Esophagus squamous epithelium (tissue), 4 donors: ENCODE measurements at regions not wholly inside any gene's neighbourhood (a gene's known extent, or its start where the extent isn't known, plus 50 kb on each side); places are given as distances from the start of the nearest gene placed in this dataset.

Source experiments
- CTCF ChIP-seq, 6 experiments: fragments of 450-650 bp in 4 of 6; fragments of 200-600 bp in 2 of 6; sonication (generic) in 2 of 6; IDR thresholded peaks; one replicate each; pipeline ENCODE4 v1.5.1; 2016 to 2019; ENCODE audit warnings: antibody characterized with exemption in 6 of 6, mild to moderate bottlenecking in 4 of 6, moderate library complexity in 4 of 6
- POLR2A ChIP-seq, 4 donors: fragments of 450-650 bp; IDR thresholded peaks; one replicate each; pipeline ENCODE4 v1.6.1; 2017; ENCODE audit warnings: antibody characterized with exemption in 4 of 4, mild to moderate bottlenecking in 4 of 4, moderate library complexity in 3 of 4

GRCh38 chr22:35197886-35198285 is 59.4 kb upstream of the HMGXB4 start:
- TF ChIP-seq POLR2A (IDR thresholded peaks at IDR 0.05) (no peak), CTCF (IDR thresholded peaks at IDR 0.05) (no peak)
